HepG2 (cell line): ENCODE measurements at regions not wholly inside any gene's neighbourhood (a gene's known extent, or its start where the extent isn't known, plus 50 kb on each side); places are given as distances from the start of the nearest gene placed in this dataset.
A peak's percentile ranks its signal among the peaks of the same experiment; 100 is the strongest.

Source experiments
- ATF7-NPFF ChIP-seq: sonication (generic); formaldehyde crosslinking; IDR thresholded peaks from 2 replicates; pipeline ENCODE4 v1.8.1; 2023; ENCODE audit warnings: mild to moderate bottlenecking, low read depth, missing genetic modification reagents, moderate library complexity
- DPF2 ChIP-seq: sonication (generic); formaldehyde crosslinking; IDR thresholded peaks from 2 replicates; pipeline ENCODE4 v1.4.0; 2020; ENCODE audit warnings: mild to moderate bottlenecking, low read depth, missing genetic modification reagents, borderline replicate concordance
- FOXP1 ChIP-seq, 2 experiments: fragments of 450-650 bp in 1 of 2; IDR thresholded peaks; 2 replicates each; pipeline ENCODE4 v1.6.1; 2017 to 2018; ENCODE audit warnings: antibody characterized with exemption in 1 of 2
- HNF4A ChIP-seq: sonication (generic); formaldehyde crosslinking; IDR thresholded peaks from 2 replicates; pipeline ENCODE4 v1.4.0; 2020; ENCODE audit warnings: missing genetic modification reagents
- KLF13 ChIP-seq: sonication (generic); formaldehyde crosslinking; IDR thresholded peaks from 2 replicates; pipeline ENCODE4 v1.4.0; 2020; ENCODE audit warnings: mild to moderate bottlenecking, missing genetic modification reagents
- NBN ChIP-seq: fragments of 450-650 bp; conservative IDR thresholded peaks from 2 replicates; pipeline ENCODE4 v1.6.1; 2017
- POLR2AphosphoS5 ChIP-seq: IDR thresholded peaks from 2 replicates; pipeline ENCODE4 v1.6.1; 2012; ENCODE audit warnings: low read depth, low read length
- TBL1XR1 ChIP-seq: fragments of 150-350 bp; IDR thresholded peaks from 2 replicates; pipeline ENCODE4 v1.6.1; 2014; ENCODE audit warnings: borderline replicate concordance, low read length; ENCODE audit not compliant: partially characterized antibody
- ZNF34 ChIP-seq: sonication (generic); formaldehyde crosslinking; IDR thresholded peaks from 2 replicates; pipeline ENCODE4 v1.4.0; 2020; ENCODE audit warnings: mild to moderate bottlenecking, missing genetic modification reagents, borderline replicate concordance
- ZSCAN25 ChIP-seq: sonication (generic); formaldehyde crosslinking; IDR thresholded peaks from 2 replicates; pipeline ENCODE4 v1.8.0; 2022; ENCODE audit warnings: mild to moderate bottlenecking, missing genetic modification reagents
- TF ChIP-seq, protein P1 (sequence below): fragments of 450-650 bp; IDR thresholded peaks from 2 replicates; pipeline ENCODE4 v1.6.1; 2016
- TF ChIP-seq, protein P2 (sequence below), 2 experiments: sonication (generic) in 1 of 2; formaldehyde crosslinking in 1 of 2; IDR thresholded peaks; 2 replicates each; pipeline versions ENCODE4 v1.4.0 to v1.6.1; 2016 to 2020; ENCODE audit warnings: borderline replicate concordance in 1 of 2, low read depth in 1 of 2, mild to moderate bottlenecking in 1 of 2, missing genetic modification reagents in 1 of 2
- TF ChIP-seq, protein P3 (sequence below): sonication (generic); formaldehyde crosslinking; IDR thresholded peaks from 2 replicates; pipeline ENCODE4 v1.4.0; 2020; ENCODE audit warnings: mild to moderate bottlenecking, missing genetic modification reagents
- TF ChIP-seq, protein P4 (sequence below): sonication (generic); formaldehyde crosslinking; IDR thresholded peaks from 2 replicates; pipeline ENCODE4 v1.8.0; 2022; ENCODE audit warnings: mild to moderate bottlenecking, missing genetic modification reagents
- TF ChIP-seq, protein P5 (sequence below): sonication (generic); formaldehyde crosslinking; IDR thresholded peaks from 2 replicates; pipeline ENCODE4 v1.5.0; 2020; ENCODE audit warnings: missing genetic modification reagents
- TF ChIP-seq, protein P6 (sequence below): sonication (generic); formaldehyde crosslinking; IDR thresholded peaks from 2 replicates; pipeline ENCODE4 v1.5.0; 2020; ENCODE audit warnings: mild to moderate bottlenecking, missing genetic modification reagents, moderate library complexity

DNA sequence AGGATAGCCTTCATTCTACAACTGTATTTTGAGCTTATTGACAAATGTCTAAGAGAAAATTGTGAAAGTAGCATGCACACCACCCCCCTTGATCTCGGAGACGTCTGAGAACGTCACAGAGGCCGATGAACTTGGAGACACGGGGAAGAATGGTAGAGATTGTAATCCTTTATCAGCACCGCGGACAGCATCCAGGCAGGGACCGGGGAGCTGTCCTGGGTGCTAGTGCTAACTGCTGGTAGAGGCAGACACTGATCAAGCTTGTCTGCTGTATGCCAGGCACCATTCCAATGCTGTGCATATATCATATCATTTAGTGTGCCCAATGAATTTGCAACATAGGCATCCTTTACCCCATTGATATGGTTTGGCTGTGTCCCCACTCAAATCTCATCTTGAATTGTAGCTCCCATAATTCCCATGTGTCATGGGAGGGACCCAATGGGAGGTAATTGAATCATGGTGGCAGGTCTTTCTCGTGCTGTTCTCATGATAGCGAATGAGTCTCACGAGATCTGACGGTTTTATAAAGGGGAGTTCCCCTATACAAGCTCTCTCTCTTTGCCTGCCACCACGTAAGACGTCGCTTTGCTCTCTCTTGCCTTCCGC, 98.8 kb downstream of the LHX2 start (continued):
- TF ChIP-seq ATF7-NPFF (CRISPR knock-in tag) (peak; percentile 99), NBN (no peak), ZSCAN25 (CRISPR knock-in tag) (peak; percentile 97), ZNF34 (CRISPR knock-in tag) (no peak), POLR2AphosphoS5 (no peak), DPF2 (CRISPR knock-in tag) (no peak), HNF4A (no peak; the same call in 1 of the 2 replicates), TBL1XR1 (no peak), KLF13 (CRISPR knock-in tag) (peak; percentile 100), FOXP1 (IDR thresholded peaks at IDR 0.05) (no peak), FOXP1 (CRISPR knock-in tag; IDR thresholded peaks at IDR 0.05) (peak; percentile 91)
- TF ChIP-seq, protein P1, sequence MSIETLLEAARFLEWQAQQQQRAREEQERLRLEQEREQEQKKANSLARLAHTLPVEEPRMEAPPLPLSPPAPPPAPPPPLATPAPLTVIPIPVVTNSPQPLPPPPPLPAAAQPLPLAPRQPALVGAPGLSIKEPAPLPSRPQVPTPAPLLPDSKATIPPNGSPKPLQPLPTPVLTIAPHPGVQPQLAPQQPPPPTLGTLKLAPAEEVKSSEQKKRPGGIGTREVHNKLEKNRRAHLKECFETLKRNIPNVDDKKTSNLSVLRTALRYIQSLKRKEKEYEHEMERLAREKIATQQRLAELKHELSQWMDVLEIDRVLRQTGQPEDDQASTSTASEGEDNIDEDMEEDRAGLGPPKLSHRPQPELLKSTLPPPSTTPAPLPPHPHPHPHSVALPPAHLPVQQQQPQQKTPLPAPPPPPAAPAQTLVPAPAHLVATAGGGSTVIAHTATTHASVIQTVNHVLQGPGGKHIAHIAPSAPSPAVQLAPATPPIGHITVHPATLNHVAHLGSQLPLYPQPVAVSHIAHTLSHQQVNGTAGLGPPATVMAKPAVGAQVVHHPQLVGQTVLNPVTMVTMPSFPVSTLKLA, result no peak
- TF ChIP-seq, protein P2, sequence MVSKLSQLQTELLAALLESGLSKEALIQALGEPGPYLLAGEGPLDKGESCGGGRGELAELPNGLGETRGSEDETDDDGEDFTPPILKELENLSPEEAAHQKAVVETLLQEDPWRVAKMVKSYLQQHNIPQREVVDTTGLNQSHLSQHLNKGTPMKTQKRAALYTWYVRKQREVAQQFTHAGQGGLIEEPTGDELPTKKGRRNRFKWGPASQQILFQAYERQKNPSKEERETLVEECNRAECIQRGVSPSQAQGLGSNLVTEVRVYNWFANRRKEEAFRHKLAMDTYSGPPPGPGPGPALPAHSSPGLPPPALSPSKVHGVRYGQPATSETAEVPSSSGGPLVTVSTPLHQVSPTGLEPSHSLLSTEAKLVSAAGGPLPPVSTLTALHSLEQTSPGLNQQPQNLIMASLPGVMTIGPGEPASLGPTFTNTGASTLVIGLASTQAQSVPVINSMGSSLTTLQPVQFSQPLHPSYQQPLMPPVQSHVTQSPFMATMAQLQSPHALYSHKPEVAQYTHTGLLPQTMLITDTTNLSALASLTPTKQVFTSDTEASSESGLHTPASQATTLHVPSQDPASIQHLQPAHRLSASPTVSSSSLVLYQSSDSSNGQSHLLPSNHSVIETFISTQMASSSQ (IDR thresholded peaks at IDR 0.05; ENCODE audit: low read depth), result no peak
- TF ChIP-seq, protein P2 (CRISPR knock-in tag; IDR thresholded peaks at IDR 0.05; ENCODE audit: borderline replicate concordance), result peak; percentile 59
- TF ChIP-seq, protein P3, sequence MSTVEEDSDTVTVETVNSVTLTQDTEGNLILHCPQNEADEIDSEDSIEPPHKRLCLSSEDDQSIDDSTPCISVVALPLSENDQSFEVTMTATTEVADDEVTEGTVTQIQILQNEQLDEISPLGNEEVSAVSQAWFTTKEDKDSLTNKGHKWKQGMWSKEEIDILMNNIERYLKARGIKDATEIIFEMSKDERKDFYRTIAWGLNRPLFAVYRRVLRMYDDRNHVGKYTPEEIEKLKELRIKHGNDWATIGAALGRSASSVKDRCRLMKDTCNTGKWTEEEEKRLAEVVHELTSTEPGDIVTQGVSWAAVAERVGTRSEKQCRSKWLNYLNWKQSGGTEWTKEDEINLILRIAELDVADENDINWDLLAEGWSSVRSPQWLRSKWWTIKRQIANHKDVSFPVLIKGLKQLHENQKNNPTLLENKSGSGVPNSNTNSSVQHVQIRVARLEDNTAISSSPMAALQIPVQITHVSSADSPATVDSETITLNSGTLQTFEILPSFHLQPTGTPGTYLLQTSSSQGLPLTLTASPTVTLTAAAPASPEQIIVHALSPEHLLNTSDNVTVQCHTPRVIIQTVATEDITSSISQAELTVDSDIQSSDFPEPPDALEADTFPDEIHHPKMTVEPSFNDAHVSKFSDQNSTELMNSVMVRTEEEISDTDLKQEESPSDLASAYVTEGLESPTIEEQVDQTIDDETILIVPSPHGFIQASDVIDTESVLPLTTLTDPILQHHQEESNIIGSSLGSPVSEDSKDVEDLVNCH (CRISPR knock-in tag), result peak; percentile 97
- TF ChIP-seq, protein P4, sequence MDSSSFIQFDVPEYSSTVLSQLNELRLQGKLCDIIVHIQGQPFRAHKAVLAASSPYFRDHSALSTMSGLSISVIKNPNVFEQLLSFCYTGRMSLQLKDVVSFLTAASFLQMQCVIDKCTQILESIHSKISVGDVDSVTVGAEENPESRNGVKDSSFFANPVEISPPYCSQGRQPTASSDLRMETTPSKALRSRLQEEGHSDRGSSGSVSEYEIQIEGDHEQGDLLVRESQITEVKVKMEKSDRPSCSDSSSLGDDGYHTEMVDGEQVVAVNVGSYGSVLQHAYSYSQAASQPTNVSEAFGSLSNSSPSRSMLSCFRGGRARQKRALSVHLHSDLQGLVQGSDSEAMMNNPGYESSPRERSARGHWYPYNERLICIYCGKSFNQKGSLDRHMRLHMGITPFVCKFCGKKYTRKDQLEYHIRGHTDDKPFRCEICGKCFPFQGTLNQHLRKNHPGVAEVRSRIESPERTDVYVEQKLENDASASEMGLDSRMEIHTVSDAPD (CRISPR knock-in tag), result peak; percentile 91
- TF ChIP-seq, protein P5, sequence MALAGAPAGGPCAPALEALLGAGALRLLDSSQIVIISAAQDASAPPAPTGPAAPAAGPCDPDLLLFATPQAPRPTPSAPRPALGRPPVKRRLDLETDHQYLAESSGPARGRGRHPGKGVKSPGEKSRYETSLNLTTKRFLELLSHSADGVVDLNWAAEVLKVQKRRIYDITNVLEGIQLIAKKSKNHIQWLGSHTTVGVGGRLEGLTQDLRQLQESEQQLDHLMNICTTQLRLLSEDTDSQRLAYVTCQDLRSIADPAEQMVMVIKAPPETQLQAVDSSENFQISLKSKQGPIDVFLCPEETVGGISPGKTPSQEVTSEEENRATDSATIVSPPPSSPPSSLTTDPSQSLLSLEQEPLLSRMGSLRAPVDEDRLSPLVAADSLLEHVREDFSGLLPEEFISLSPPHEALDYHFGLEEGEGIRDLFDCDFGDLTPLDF (CRISPR knock-in tag), result peak; percentile 96
- TF ChIP-seq, protein P6, sequence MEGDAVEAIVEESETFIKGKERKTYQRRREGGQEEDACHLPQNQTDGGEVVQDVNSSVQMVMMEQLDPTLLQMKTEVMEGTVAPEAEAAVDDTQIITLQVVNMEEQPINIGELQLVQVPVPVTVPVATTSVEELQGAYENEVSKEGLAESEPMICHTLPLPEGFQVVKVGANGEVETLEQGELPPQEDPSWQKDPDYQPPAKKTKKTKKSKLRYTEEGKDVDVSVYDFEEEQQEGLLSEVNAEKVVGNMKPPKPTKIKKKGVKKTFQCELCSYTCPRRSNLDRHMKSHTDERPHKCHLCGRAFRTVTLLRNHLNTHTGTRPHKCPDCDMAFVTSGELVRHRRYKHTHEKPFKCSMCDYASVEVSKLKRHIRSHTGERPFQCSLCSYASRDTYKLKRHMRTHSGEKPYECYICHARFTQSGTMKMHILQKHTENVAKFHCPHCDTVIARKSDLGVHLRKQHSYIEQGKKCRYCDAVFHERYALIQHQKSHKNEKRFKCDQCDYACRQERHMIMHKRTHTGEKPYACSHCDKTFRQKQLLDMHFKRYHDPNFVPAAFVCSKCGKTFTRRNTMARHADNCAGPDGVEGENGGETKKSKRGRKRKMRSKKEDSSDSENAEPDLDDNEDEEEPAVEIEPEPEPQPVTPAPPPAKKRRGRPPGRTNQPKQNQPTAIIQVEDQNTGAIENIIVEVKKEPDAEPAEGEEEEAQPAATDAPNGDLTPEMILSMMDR (CRISPR knock-in tag), result no peak
